Natural killer cell (primary cell): ENCODE measurements at regions not wholly inside any gene's neighbourhood (a gene's known extent, or its start where the extent isn't known, plus 50 kb on each side); places are given as distances from the start of the nearest gene placed in this dataset.

ENCODE experiments used
- ATAC-seq, 3 donors: fragments of 150-1000 bp in 2 of 3; fragments of 200-7000 bp in 1 of 3; cut with Tn5 transposase; 1 replicate in 1 of 3; 2 replicates in 2 of 3; pipeline ENCODE4 v1.10.0; 2021; ENCODE audit warnings: mild to moderate bottlenecking in 2 of 3, moderate library complexity in 2 of 3
- DNase-seq, 2 donors: peaks; one replicate each; pipeline versions ENCODE4 v3.0.0 to v3.0.0-alpha.2; 2013 to 2021; ENCODE audit warnings: mixed read lengths in 1 of 2
- H3K27ac ChIP-seq: one replicate; pipeline ENCODE4 v1.5.1; 2013; ENCODE audit warnings: mild to moderate bottlenecking, low read length
- H3K27me3 ChIP-seq: one replicate; pipeline ENCODE4 v1.6.1; 2013; ENCODE audit warnings: low read length; ENCODE audit not compliant: control insufficient read depth, insufficient read depth
- H3K36me3 ChIP-seq: one replicate; pipeline ENCODE4 v1.6.1; 2013; ENCODE audit warnings: low read length; ENCODE audit not compliant: control insufficient read depth, insufficient read depth
- H3K4me1 ChIP-seq: one replicate; pipeline ENCODE4 v1.6.1; 2013; ENCODE audit warnings: low read length; ENCODE audit not compliant: control insufficient read depth, insufficient read depth
- H3K4me3 ChIP-seq: one replicate; pipeline ENCODE4 v1.5.1; 2013; ENCODE audit warnings: low read length
- H3K9me3 ChIP-seq: one replicate; pipeline ENCODE4 v1.6.1; 2013; ENCODE audit warnings: low read length; ENCODE audit not compliant: control insufficient read depth, insufficient read depth
- H3K27ac Mint-ChIP-seq, 2 donors: one replicate each; pipeline ENCODE4 v1.8.0; 2022; ENCODE audit warnings: mild to moderate bottlenecking in 2 of 2, mixed read lengths in 2 of 2, moderate library complexity in 1 of 2
- H3K27me3 Mint-ChIP-seq, 2 donors: one replicate each; pipeline ENCODE4 v1.8.0; 2022; ENCODE audit warnings: low read depth in 2 of 2, mixed read lengths in 2 of 2
- H3K36me3 Mint-ChIP-seq: one replicate; pipeline ENCODE4 v1.8.0; 2022; ENCODE audit warnings: mixed read lengths
- H3K4me1 Mint-ChIP-seq, 2 donors: one replicate each; pipeline ENCODE4 v1.8.0; 2022; ENCODE audit warnings: mixed read lengths in 2 of 2
- H3K4me3 Mint-ChIP-seq: one replicate; pipeline ENCODE4 v1.8.0; 2022; ENCODE audit warnings: mild to moderate bottlenecking, moderate library complexity, mixed read lengths
- H3K9me3 Mint-ChIP-seq, 2 donors: one replicate each; pipeline ENCODE4 v1.8.0; 2022; ENCODE audit warnings: mixed read lengths in 2 of 2
- WGBS: methylation state at CpG from one replicate; pipeline ENCODE4 v1.1.7; 2013; ENCODE audit warnings: missing lambda C conversion rate; ENCODE audit not compliant: insufficient coverage; 5-methylcytosine and 5-hydroxymethylcytosine counted together
- intact Hi-C: fragments of 100-400 bp; cut with micrococcal nuclease; formaldehyde crosslinking; loops from one replicate; pipeline ENCODE4 v1.14.2; 2022
- TF ChIP-seq, protein P1 (sequence below): fragments of 200-600 bp; IDR thresholded peaks from one replicate; pipeline ENCODE4 v1.8.0; 2022; ENCODE audit warnings: antibody characterized with exemption

DNA sequence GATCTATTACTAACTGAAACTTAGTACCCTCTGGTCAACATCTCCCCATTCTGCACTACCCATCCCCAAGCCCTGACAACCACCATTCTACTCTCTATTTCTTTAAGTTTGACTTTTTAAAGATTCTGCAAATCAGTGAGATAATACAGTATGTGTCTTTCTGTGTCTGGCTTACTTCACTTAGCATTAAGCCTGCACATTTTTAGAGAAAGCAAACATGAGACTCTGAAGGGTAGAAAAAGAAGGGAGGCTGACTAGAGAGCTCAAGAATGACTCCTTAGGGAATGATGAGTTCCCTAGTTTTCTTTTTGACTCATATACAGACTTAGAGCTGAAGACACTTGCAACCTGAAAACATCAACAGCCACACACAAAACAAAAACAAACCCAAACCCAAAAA lies 311.3 kb downstream of the SQOR start:
- no peaks in the 10 kb centered on the region for H3K9me3 Mint-ChIP-seq
- TF ChIP-seq, protein P1, sequence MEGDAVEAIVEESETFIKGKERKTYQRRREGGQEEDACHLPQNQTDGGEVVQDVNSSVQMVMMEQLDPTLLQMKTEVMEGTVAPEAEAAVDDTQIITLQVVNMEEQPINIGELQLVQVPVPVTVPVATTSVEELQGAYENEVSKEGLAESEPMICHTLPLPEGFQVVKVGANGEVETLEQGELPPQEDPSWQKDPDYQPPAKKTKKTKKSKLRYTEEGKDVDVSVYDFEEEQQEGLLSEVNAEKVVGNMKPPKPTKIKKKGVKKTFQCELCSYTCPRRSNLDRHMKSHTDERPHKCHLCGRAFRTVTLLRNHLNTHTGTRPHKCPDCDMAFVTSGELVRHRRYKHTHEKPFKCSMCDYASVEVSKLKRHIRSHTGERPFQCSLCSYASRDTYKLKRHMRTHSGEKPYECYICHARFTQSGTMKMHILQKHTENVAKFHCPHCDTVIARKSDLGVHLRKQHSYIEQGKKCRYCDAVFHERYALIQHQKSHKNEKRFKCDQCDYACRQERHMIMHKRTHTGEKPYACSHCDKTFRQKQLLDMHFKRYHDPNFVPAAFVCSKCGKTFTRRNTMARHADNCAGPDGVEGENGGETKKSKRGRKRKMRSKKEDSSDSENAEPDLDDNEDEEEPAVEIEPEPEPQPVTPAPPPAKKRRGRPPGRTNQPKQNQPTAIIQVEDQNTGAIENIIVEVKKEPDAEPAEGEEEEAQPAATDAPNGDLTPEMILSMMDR = no peak
- H3K27me3 Mint-ChIP-seq = no peaks in the 10 kb centered on the region
- Histone ChIP-seq H3K4me3 (no peak overlapping the region), H3K36me3 (no peaks in the 10 kb centered on the region), H3K27me3 (no peaks in the 10 kb centered on the region), H3K4me1 (no peaks in the 10 kb centered on the region), H3K9me3 (no peaks in the 10 kb centered on the region), H3K27ac (no peak overlapping the region)
- H3K36me3 Mint-ChIP-seq = no peaks in the 10 kb centered on the region
- ATAC-seq (no peak), DNase-seq (no peak)
- no peak overlapping the region for H3K27ac Mint-ChIP-seq
- intact Hi-C loops = no loop called here
- H3K4me1 Mint-ChIP-seq = no peaks in the 10 kb centered on the region
- no peak overlapping the region for H3K4me3 Mint-ChIP-seq

DNA sequence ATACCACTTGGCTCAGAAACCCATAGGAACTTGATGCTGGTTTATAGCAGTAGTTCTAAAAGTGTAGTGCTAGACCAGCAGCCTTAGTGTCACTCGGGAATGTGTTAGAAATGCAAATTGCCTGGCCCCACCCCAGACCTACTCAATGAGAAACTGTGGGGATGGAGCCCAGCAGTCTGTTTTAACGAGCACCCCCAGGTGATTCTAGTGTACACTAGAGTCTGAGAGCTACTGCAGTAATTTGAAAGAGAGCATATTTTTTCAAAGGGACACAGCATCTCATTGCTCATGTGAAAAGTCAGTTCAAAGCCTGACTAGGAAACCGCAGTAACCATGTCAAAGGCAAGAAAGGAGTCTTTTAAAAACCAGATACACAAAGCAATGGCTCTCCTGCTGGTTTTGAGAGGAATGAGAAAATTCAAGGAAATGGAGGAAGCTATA lies 313.4 kb downstream of the SQOR start:
- no peak overlapping the region for H3K27ac Mint-ChIP-seq
- Histone ChIP-seq H3K27me3 (no peaks in the 10 kb centered on the region), H3K27ac (no peak overlapping the region), H3K4me3 (no peak overlapping the region), H3K36me3 (no peaks in the 10 kb centered on the region), H3K4me1 (no peaks in the 10 kb centered on the region), H3K9me3 (no peaks in the 10 kb centered on the region)
- intact Hi-C loops = no loop called here
- TF ChIP-seq, protein P1 = no peak
- WGBS = 38% methylated on average over 3 of the region's 3 CpGs
- ATAC-seq (no peak), DNase-seq (no peak)
- H3K27me3 Mint-ChIP-seq = no peaks in the 10 kb centered on the region
- no peak overlapping the region for H3K4me3 Mint-ChIP-seq
- H3K36me3 Mint-ChIP-seq = no peaks in the 10 kb centered on the region
- H3K9me3 Mint-ChIP-seq = no peaks in the 10 kb centered on the region
- no peaks in the 10 kb centered on the region for H3K4me1 Mint-ChIP-seq

DNA sequence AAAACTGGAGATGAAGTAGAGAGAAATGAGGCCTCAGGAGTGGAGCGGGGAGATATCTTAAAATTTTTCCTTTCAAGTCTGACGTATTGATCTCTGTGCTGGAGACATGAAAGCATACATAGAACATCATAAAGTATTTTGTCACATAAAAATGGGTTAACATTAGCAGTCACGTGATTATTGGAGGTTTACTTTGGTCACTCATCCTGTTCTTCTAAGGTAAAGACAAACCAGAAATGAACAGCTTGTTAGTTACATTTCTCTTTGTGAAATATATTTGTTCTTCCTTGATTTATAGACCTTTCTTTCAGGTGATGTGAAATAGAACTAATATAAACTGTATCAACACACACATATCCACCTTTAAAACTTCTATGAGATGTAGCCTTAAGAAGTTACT lies 324.1 kb downstream of the SQOR start:
- Histone ChIP-seq H3K9me3 (peaks cover 8% of the 10 kb centered on the region), H3K4me3 (no peak overlapping the region), H3K27me3 (no peaks in the 10 kb centered on the region), H3K36me3 (no peaks in the 10 kb centered on the region), H3K27ac (no peak overlapping the region), H3K4me1 (no peaks in the 10 kb centered on the region)
- H3K9me3 Mint-ChIP-seq = peaks cover 5 to 20% of the 10 kb centered on the region in 2 donors
- DNase-seq (no peak), ATAC-seq (no peak)
- H3K27ac Mint-ChIP-seq = no peak overlapping the region
- TF ChIP-seq, protein P1 = no peak
- intact Hi-C loops = no loop called here
- 71% methylated on average over 1 of the region's 3 CpGs for whole genome bisulfite sequencing
- no peaks in the 10 kb centered on the region for H3K4me1 Mint-ChIP-seq
- peaks cover 13% of the 10 kb centered on the region for H3K36me3 Mint-ChIP-seq
- H3K4me3 Mint-ChIP-seq = no peak overlapping the region
- H3K27me3 Mint-ChIP-seq = no peaks in the 10 kb centered on the region

DNA sequence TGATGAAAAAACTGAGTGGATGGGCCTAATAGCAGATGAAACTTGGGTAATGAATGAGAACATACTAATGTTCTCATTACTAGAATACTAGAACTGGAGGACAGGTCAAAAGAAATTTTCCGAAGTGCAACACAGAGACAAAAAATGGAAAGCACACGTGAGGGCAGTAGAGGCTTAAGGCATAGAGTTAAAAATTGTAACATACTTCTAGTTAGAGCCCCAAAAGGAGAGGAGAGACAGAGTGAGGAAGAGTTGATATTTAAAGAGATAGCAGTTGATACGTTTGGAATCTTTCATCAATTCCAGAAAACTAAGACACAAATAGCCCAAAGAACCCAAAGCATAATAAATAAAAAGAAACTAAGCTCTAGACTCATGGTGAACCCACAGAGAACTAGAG lies 327.9 kb downstream of the SQOR start:
- Histone ChIP-seq H3K4me3 (no peak overlapping the region), H3K27me3 (no peaks in the 10 kb centered on the region), H3K27ac (no peak overlapping the region), H3K9me3 (peaks cover 5% of the 10 kb centered on the region), H3K36me3 (no peaks in the 10 kb centered on the region), H3K4me1 (no peaks in the 10 kb centered on the region)
- H3K36me3 Mint-ChIP-seq = peaks cover 18% of the 10 kb centered on the region
- H3K27me3 Mint-ChIP-seq = no peaks in the 10 kb centered on the region
- TF ChIP-seq, protein P1 = no peak
- DNase-seq (no peak), ATAC-seq (no peak)
- H3K4me1 Mint-ChIP-seq = no peaks in the 10 kb centered on the region
- WGBS = 79% methylated on average over 2 of the region's 3 CpGs
- H3K27ac Mint-ChIP-seq = no peak overlapping the region
- peaks cover 5 to 14% of the 10 kb centered on the region in 2 donors for H3K9me3 Mint-ChIP-seq
- no peak overlapping the region for H3K4me3 Mint-ChIP-seq
- intact Hi-C loops = no loop called here
